ENCODE measurements at regions not wholly inside any gene's neighbourhood (a gene's known extent, or its start where the extent isn't known, plus 50 kb on each side); places are given as distances from the start of the nearest gene placed in this dataset.

- H2AFZ ChIP-seq (ENCODE audit: low read length): no peak overlapping the region
- no peaks in the 10 kb centered on the region for H3K4me1 ChIP-seq (ENCODE audit: insufficient read depth, low read length)
- no peaks in the 10 kb centered on the region for H4K20me1 ChIP-seq (ENCODE audit: insufficient read depth, low read length)
- no peak for DNase-seq (ENCODE audit: insufficient read length, low spot score, missing footprints)
- no peak for TF ChIP-seq CTCF (IDR thresholded peaks at IDR 0.05; ENCODE audit: extremely low read depth, low read depth, low read length)
- H3K27me3 ChIP-seq (ENCODE audit: insufficient read depth, low read length): no peaks in the 10 kb centered on the region
- H3K36me3 ChIP-seq (ENCODE audit: insufficient read depth, low read length): no peaks in the 10 kb centered on the region
- H3K79me2 ChIP-seq (ENCODE audit: insufficient read depth, low read length): no peaks in the 10 kb centered on the region
- peaks cover 2% of the 10 kb centered on the region for H3K9me3 ChIP-seq (ENCODE audit: low read depth, low read length)
- H3K4me3 ChIP-seq (ENCODE audit: insufficient read depth, low read length): no peak overlapping the region
- H3K4me2 ChIP-seq (ENCODE audit: insufficient read depth, low read length): no peak overlapping the region
- no peak overlapping the region for H3K27ac ChIP-seq (ENCODE audit: low read depth, low read length)
Measured at GRCh38 chr1:163725551-163725950, 403.8 kb downstream of the NUF2 start.

GRCh38 chr1:163730411-163730821 lies 408.7 kb downstream of the NUF2 start:
- H3K36me3 ChIP-seq (ENCODE audit: insufficient read depth, low read length): no peaks in the 10 kb centered on the region
- no peak overlapping the region for H2AFZ ChIP-seq (ENCODE audit: low read length)
- no peak for TF ChIP-seq CTCF (IDR thresholded peaks at IDR 0.05; ENCODE audit: extremely low read depth, low read depth, low read length)
- no peak for DNase-seq (ENCODE audit: insufficient read length, low spot score, missing footprints)
- H4K20me1 ChIP-seq (ENCODE audit: insufficient read depth, low read length): no peaks in the 10 kb centered on the region
- H3K4me1 ChIP-seq (ENCODE audit: insufficient read depth, low read length): no peaks in the 10 kb centered on the region
- H3K27ac ChIP-seq (ENCODE audit: low read depth, low read length): no peak overlapping the region
- no peak overlapping the region for H3K4me2 ChIP-seq (ENCODE audit: insufficient read depth, low read length)
- peaks cover 2% of the 10 kb centered on the region for H3K9me3 ChIP-seq (ENCODE audit: low read depth, low read length)
- H3K4me3 ChIP-seq (ENCODE audit: insufficient read depth, low read length): no peak overlapping the region
- no peaks in the 10 kb centered on the region for H3K27me3 ChIP-seq (ENCODE audit: insufficient read depth, low read length)
- no peaks in the 10 kb centered on the region for H3K79me2 ChIP-seq (ENCODE audit: insufficient read depth, low read length)

- Histone ChIP-seq H3K9me3 (ENCODE audit: low read depth, low read length) (no peaks in the 10 kb centered on the region), H4K20me1 (ENCODE audit: insufficient read depth, low read length) (no peaks in the 10 kb centered on the region), H2AFZ (ENCODE audit: low read length) (no peak overlapping the region), H3K27ac (ENCODE audit: low read depth, low read length) (no peak overlapping the region), H3K36me3 (ENCODE audit: insufficient read depth, low read length) (no peaks in the 10 kb centered on the region), H3K4me1 (ENCODE audit: insufficient read depth, low read length) (no peaks in the 10 kb centered on the region), H3K27me3 (ENCODE audit: insufficient read depth, low read length) (no peaks in the 10 kb centered on the region), H3K79me2 (ENCODE audit: insufficient read depth, low read length) (no peaks in the 10 kb centered on the region), H3K4me2 (ENCODE audit: insufficient read depth, low read length) (no peak overlapping the region), H3K4me3 (ENCODE audit: insufficient read depth, low read length) (no peak overlapping the region)
- no peak for TF ChIP-seq CTCF (IDR thresholded peaks at IDR 0.05; ENCODE audit: extremely low read depth, low read depth, low read length)
- no peak for DNase-seq (ENCODE audit: insufficient read length, low spot score, missing footprints)
Measured at GRCh38 chr1:163737261-163737660, 415.5 kb downstream of the NUF2 start.

DNA sequence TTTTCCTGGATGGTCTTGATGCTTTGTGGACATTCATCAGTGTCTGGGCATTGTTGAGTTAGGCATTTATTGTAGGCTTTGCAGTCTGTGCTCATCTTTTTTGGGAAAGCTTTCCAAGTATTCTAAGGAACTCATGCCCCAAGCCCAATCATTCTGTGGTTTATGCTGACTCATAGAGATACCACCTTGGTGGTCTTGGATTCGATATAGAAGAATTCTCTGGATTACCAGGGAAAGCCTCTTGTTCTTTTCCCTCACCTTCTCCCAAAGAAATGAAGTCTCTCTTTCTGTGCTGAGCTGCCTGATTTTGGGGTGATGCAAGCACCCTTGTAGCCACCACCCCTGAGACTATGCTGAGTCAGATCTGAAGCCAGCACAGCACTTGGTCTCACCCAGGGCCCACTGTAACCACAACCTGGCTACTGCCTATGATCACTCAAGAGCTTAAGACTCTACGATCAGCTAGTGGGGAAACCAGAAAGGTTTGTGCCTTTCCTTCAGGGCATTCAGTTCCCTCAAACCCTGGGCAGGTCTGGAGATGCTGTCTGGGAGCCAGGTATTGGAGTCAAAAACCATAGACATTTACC lies 422.6 kb downstream of the NUF2 start:
- no peak overlapping the region for H3K27ac ChIP-seq (ENCODE audit: low read depth, low read length)
- no peaks in the 10 kb centered on the region for H3K36me3 ChIP-seq (ENCODE audit: insufficient read depth, low read length)
- no peaks in the 10 kb centered on the region for H3K79me2 ChIP-seq (ENCODE audit: insufficient read depth, low read length)
- H2AFZ ChIP-seq (ENCODE audit: low read length): no peak overlapping the region
- TF ChIP-seq CTCF (IDR thresholded peaks at IDR 0.05; ENCODE audit: extremely low read depth, low read depth, low read length): no peak
- no peak overlapping the region for H3K4me3 ChIP-seq (ENCODE audit: insufficient read depth, low read length)
- no peak for DNase-seq (ENCODE audit: insufficient read length, low spot score, missing footprints)
- H4K20me1 ChIP-seq (ENCODE audit: insufficient read depth, low read length): no peaks in the 10 kb centered on the region
- no peak overlapping the region for H3K4me2 ChIP-seq (ENCODE audit: insufficient read depth, low read length)
- peaks cover 2% of the 10 kb centered on the region for H3K9me3 ChIP-seq (ENCODE audit: low read depth, low read length)
- no peaks in the 10 kb centered on the region for H3K4me1 ChIP-seq (ENCODE audit: insufficient read depth, low read length)
- no peaks in the 10 kb centered on the region for H3K27me3 ChIP-seq (ENCODE audit: insufficient read depth, low read length)
